HG02938 (cell line): ENCODE measurements at regions not wholly inside any gene's neighbourhood (a gene's known extent, or its start where the extent isn't known, plus 50 kb on each side); places are given as distances from the start of the nearest gene placed in this dataset.

Experiments used
- ATAC-seq: cut with Tn5 transposase; IDR thresholded peaks from one replicate; pipeline ENCODE4 v1.9.1; 2021; ENCODE audit warnings: mild to moderate bottlenecking, moderate library complexity; ENCODE audit not compliant: unreplicated experiment

- ATAC-seq = no peak
These were observed 976.8 kb upstream of the CRIM1 start for GRCh38 chr2:35378791-35379190.

GRCh38 chr2:35374845-35375244, 980.7 kb upstream of the CRIM1 start:
- ATAC-seq = no peak

GRCh38 chr2:35365859-35366258, 989.7 kb upstream of the CRIM1 start:
- ATAC-seq = no peak

DNA sequence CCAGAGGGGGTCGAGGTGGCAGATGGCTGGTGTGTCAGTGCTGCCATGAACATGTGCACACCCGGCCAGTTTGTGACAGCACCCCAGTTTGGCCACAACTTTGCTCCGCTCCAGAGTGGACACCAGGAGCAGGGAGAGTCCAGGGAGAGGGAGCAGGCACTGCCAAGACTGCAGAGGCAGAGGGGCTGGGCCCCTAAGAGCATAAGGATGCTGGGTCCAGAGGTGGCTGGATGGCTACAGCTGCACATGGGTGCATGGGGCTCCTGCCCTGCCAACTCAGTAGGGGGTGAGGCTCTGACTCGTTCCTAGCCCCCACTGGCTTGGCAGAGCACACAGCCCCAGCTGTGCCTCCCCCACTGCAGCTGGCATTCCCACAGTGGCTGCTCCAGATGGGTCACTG, 999.2 kb upstream of the CRIM1 start:
- ATAC-seq = no peak

DNA sequence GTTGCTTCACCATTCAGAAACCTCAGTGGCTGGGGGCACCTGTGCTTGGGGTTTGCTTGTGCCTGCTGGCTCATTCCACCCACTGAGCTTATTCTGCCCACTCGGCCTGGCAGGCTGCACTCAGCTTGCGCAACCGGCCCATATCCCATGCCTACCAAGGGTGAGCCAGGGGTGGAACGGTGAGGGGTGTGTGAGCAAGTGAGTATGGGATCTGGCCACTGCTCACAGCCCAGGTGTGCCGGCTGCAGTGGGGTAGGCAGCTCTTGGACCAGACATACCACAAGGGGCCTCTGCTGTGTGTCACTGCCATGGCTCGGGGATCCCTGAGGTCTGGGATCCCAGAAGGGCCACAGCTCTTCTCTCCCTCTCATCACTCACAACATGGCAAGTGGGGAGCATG, 1000.5 kb upstream of the CRIM1 start:
- ATAC-seq = no peak

- no peak for ATAC-seq
These were observed 1008.0 kb upstream of the CRIM1 start for GRCh38 chr2:35347561-35347960.

GRCh38 chr2:35343135-35343534, 1012.4 kb upstream of the CRIM1 start:
- no peak for ATAC-seq

DNA sequence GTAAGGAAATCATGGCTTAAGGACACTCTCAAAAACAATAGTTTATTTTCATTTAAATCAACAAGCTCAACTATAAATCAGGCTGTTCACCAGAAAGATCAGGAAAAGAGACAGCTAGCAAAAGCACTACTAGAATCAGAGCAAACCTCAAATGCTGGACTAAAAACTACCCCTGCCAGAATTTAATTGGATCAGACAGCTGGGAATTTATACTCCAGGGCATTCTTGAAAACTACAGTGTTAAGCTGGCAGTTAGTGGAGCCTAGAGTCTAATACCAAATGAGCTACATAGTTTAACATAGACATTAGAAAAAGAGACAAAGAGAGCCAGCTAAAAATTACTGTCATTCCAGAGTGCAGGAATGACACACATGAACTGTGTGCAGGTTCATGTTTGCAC, 1016.4 kb upstream of the CRIM1 start:
- no peak for ATAC-seq

GRCh38 chr2:35337922-35338321, 1017.7 kb upstream of the CRIM1 start:
- no peak for ATAC-seq

- no peak for ATAC-seq
These were observed 1041.5 kb upstream of the CRIM1 start for GRCh38 chr2:35314049-35314448.

DNA sequence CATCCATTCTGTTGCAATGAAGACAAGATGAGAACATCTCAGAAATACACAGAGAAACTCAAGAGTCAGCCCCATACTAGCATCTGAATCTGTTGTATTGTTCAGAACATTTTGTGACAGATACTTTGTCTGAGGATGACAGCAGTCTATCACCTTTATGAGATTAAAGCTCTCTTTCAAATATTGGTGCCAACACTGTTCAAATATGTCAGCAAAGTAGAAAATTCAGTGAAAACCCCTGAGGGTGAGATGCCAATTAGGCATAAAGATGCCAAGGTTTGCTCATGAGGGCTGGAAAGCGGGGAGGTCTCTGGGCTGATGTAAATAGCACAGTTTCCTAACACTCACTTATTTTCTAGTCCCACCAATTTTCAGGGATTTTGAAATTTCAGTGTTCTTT, 1054.2 kb upstream of the CRIM1 start:
- no peak for ATAC-seq

DNA sequence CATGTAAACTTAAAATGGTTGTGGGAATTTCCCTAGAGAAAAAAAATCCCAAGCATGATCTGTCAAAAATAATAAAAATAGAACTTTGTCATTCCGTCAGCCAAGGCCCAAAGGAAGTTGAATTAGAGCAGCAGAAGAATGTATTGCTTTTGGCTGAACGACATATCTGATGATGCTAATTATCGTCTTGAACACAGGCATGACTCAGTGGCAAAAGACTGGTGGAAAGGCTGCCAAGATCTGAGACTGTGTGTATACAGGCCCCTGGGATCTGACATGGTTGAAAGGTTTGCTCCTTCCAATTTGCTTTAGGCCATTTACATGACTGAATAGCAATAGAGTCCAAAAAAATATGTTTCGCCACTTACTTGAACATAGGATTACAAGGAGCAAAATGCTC, 1057.1 kb upstream of the CRIM1 start:
- ATAC-seq = no peak

DNA sequence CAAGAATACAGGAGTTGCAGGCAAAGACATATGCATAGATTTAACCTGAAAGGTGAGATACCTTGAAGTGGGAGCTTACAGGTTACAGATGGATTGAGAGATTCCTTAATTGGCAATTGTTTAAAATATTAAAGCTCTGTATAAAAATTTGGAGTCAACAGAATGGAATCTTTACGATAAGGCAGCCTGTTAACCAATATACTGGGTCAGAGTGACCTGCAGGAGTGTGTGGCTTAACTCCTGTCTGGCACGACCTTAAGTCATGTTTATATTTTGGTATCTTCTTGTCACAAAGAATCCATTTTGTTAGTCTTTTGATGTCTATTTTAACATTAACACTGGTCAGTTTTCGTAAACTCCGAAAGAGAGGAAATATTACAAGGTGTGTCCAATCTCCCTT, 1058.2 kb upstream of the CRIM1 start:
- no peak for ATAC-seq

DNA sequence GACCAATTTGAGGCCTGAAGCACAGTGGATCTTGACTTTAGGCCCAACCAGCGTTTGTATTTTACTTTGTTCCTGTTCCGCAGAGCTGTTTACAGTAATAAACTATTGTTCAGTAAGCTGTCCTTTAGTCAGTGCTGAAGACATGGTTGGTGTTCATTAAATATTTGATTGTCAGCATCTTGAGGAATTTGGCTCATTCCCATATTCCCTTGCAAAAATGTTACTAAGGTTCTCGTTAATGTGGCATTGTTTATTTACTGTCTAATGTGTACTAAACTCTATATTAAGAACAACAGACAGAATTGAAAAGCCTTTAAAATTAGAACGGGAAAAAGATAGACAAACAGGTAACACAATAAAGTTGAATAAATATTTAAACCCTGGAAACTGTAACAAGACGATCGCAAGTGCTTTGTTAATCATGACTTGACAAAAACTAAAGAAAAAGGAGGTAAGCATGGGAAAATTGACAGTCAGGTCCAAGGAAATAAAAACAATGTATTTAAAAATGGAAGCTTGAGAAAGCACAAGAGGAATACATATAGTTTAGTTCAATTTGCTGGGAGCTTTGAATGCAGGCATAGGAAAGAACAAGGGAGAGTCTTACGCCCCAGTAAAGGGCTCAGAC, 1060.8 kb upstream of the CRIM1 start:
- ATAC-seq = no peak

DNA sequence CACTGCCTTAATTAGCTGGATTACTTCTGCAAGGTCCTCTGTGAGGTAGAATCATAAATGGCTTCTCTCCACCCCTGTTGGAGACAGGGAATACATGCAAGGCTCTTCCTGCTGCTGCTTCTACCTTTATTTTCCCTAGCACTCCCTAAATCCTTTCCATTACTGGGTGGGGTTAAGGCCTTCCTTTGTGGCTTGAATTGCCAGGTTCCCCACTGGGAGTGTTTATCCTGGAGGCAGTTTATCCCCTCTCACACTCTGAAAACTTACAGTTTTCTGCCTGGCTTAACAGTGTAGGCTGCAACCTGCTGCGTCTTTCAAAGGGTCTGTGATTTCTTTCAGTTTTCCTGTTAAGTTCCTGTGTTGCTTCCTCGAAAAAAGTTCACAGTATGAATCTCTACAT, 1062.3 kb upstream of the CRIM1 start:
- ATAC-seq = no peak

DNA sequence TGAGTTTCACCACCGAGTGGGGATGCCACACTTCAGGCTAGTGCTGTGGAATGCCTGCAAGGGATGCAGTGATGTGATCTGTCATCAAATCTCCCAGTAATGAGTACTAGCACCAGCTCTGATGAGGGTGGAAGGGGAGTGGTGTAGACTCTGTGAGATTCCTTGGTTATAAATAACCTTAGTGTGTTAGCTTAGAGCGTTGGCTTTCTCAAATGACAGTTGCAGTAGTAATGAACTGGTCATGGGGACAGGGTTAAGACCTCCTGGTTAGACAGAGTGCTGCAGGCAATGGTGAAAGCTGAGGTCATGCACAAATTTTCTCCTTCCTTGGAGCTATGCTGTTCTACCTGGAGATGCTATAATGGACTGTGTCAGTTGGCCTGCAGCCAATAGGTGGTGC, 1063.4 kb upstream of the CRIM1 start:
- ATAC-seq = no peak

DNA sequence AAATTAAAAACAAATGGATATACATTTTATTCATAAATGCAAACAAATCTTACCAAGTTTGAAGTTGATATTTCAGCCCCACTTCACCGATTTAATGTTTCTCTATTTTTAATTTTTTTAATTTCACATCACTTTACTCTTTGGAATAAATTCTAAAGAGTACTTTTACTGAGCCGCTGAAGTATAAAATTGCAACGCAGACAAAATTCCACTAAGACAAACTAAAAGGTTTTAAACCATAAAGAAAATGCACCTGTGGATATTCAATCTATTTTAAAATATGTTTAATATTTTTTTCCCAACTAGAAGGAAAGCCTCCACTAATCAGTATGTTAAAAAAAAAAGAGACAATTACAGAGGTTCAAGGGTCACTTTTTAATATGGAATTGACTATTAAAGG, 1073.9 kb upstream of the CRIM1 start:
- no peak for ATAC-seq

GRCh38 chr2:35255826-35256225, 1099.8 kb upstream of the CRIM1 start:
- ATAC-seq = no peak

- no peak for ATAC-seq
These were observed 1104.4 kb upstream of the CRIM1 start for GRCh38 chr2:35251156-35251555.

DNA sequence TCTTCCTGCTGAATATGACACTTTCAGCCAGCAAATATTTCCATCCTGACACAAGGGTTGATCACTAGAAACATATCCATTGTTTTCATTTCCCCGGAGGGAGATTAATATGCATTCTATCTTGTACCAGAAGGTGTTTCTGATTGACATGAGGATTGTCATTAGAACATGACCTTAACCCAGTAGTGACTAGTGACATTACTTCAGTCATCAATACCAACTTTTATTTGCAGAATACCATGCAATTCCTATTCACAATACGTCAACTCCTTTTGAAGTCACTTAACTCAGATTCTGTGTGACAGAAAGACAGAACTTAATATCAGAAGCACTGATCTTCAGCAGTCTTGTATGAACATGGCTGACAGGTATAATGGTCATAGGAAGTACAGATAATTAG, 1108.9 kb upstream of the CRIM1 start:
- ATAC-seq = no peak

DNA sequence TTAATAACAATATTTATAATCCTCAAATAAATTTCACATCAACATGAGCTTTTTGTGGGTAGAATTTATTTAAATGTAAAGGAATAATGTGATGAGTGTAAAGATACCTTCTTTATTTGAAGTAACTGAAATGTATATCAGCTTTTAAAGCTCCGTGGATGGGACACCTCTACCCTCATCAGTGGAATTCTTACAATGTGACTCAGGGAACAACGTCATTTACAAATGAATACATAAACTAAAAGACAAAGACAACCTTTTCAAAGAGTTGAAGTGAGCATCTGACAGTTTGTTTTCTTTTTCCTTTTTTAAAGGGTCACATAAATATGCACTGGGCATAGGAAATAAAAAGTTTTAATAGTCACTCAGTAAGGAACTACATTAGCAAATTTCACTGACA, 1127.0 kb upstream of the CRIM1 start:
- ATAC-seq = no peak

GRCh38 chr2:35220461-35220860, 1135.1 kb upstream of the CRIM1 start:
- no peak for ATAC-seq

- ATAC-seq = no peak
These were observed 1150.7 kb upstream of the CRIM1 start for GRCh38 chr2:35204881-35205280.

GRCh38 chr2:35204323-35204722, 1151.3 kb upstream of the CRIM1 start:
- ATAC-seq = no peak
